Esophagus muscularis mucosa (tissue), 4 donors: ENCODE measurements at regions not wholly inside any gene's neighbourhood (a gene's known extent, or its start where the extent isn't known, plus 50 kb on each side); places are given as distances from the start of the nearest gene placed in this dataset.

Experiments
- DNase-seq: peaks from one replicate; pipeline ENCODE4 v3.0.0-alpha.2; 2017; ENCODE audit errors: extremely low spot score
- H3K27ac ChIP-seq, 4 donors: fragments of 200-600 bp; sonication (generic); replicated peaks in 1 of 4; 1 replicate in 3 of 4; 2 replicates in 1 of 4; pipeline ENCODE4 v1.5.1; 2016 to 2019; ENCODE audit warnings: mild to moderate bottlenecking in 1 of 4
- H3K27me3 ChIP-seq, 4 donors: fragments of 200-600 bp; sonication (generic); one replicate each; pipeline versions ENCODE4 v1.5.1 to v1.6.0; 2016 to 2019
- H3K36me3 ChIP-seq, 4 donors: fragments of 200-600 bp; sonication (generic); one replicate each; pipeline ENCODE4 v1.5.1; 2016 to 2019
- H3K4me1 ChIP-seq, 4 donors: fragments of 200-600 bp; sonication (generic); one replicate each; pipeline ENCODE4 v1.5.1; 2016 to 2019
- H3K4me3 ChIP-seq, 4 donors: fragments of 200-600 bp; sonication (generic); 1 replicate in 2 of 4; 2 replicates in 2 of 4; pipeline ENCODE4 v1.5.1; 2016 to 2019; ENCODE audit warnings: mild to moderate bottlenecking in 4 of 4, moderate library complexity in 1 of 4
- H3K9me3 ChIP-seq, 4 donors: fragments of 200-600 bp; sonication (generic); 1 replicate in 3 of 4; 2 replicates in 1 of 4; pipeline ENCODE4 v1.5.1; 2016 to 2019
- CTCF ChIP-seq, 3 experiments: fragments of 200-600 bp in 2 of 3; fragments of 450-650 bp in 1 of 3; sonication (generic) in 2 of 3; IDR thresholded peaks; one replicate each; pipeline ENCODE4 v1.5.1; 2017 to 2019; ENCODE audit warnings: antibody characterized with exemption in 3 of 3, mild to moderate bottlenecking in 2 of 3, moderate library complexity in 1 of 3
- EP300 ChIP-seq: sonication (generic); formaldehyde crosslinking; IDR thresholded peaks from one replicate; pipeline ENCODE4 v1.6.1; 2017; ENCODE audit warnings: antibody characterized with exemption
- POLR2A ChIP-seq: fragments of 450-650 bp; IDR thresholded peaks from one replicate; pipeline ENCODE4 v1.6.1; 2017; ENCODE audit warnings: antibody characterized with exemption, moderate library complexity, mild to moderate bottlenecking, low read depth
- POLR2AphosphoS5 ChIP-seq, 2 donors: sonication (generic); formaldehyde crosslinking; IDR thresholded peaks; one replicate each; pipeline ENCODE4 v1.6.1; 2017; ENCODE audit warnings: antibody characterized with exemption in 2 of 2
- WGBS: methylation state at CpG from one replicate; pipeline ENCODE4 v1.1.5; 2018; 5-methylcytosine and 5-hydroxymethylcytosine counted together
- intact Hi-C: fragments of 100-400 bp; cut with DNase I; formaldehyde crosslinking; loops from one replicate; pipeline ENCODE4 v1.15.1; 2023

DNA sequence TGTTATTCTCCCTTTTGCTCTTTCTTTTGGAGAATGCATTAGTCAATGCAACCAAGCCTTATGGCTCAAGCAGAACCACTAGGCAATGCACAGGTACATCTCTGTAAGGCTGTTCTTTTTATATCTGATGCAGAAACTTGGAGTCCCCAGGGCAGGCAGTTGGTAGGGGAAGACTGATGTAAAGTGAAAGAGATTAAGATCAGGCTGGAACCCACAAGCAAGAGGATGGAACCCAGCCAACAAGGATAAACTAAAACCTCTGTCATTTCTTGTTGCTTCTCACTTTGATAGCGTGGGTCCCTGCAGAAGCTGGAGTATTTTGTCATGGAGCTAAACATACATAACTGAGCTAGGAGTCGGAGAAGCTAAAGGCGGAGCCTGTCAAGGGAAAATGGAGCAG is 142.9 kb downstream of the GPAM start:
- peak; percentile 74 for DNase-seq
- peaks cover 0 to 5% (median 0%) of the 10 kb centered on the region in 4 donors for H3K9me3 ChIP-seq
- no peaks in the 10 kb centered on the region for H3K27me3 ChIP-seq
- 90% methylated on average over 3 of the region's 3 CpGs for WGBS
- no peak overlapping the region for H3K27ac ChIP-seq
- no peaks in the 10 kb centered on the region for H3K36me3 ChIP-seq
- no peak for TF ChIP-seq POLR2AphosphoS5 (IDR thresholded peaks at IDR 0.05)
- no peak for TF ChIP-seq CTCF (IDR thresholded peaks at IDR 0.05)
- TF ChIP-seq POLR2A: no peak
- no peak for TF ChIP-seq EP300
- intact Hi-C loops: no loop called here
- H3K4me1 ChIP-seq: no peaks in the 10 kb centered on the region
- no peak overlapping the region for H3K4me3 ChIP-seq

GRCh38 chr10:112045938-112046337 is 137.6 kb downstream of the GPAM start:
- DNase-seq: no peak
- WGBS: 36% methylated on average over 3 of the region's 3 CpGs

DNA sequence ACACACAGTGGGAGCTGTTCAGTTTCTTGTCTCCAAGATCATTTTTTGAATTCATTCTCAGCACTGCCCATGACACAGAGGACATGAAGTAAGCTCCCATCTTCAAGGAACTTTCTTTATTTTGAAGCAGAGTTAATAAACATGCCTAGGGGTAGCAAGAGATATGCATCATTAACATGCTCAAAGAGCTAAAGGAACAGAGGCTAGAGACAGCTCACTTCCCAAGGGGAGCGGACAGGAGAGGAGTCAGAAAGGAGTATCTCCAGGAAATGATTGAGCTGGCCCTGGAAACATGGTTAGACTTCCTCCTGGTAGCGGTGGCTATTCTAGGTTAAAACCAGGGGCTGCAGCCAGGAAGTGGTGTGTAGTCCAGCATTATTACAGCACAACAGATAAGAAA is 135.9 kb downstream of the GPAM start:
- TF ChIP-seq POLR2A: no peak
- TF ChIP-seq POLR2AphosphoS5 (IDR thresholded peaks at IDR 0.05): no peak
- TF ChIP-seq CTCF (IDR thresholded peaks at IDR 0.05): no peak
- TF ChIP-seq EP300: no peak
- no peaks in the 10 kb centered on the region for H3K4me1 ChIP-seq
- no peak overlapping the region for H3K27ac ChIP-seq
- H3K36me3 ChIP-seq: no peaks in the 10 kb centered on the region
- no peak for DNase-seq
- WGBS: 93% methylated on average over 1 of the region's 2 CpGs
- H3K27me3 ChIP-seq: no peaks in the 10 kb centered on the region
- intact Hi-C loops: no loop called here
- no peak overlapping the region for H3K4me3 ChIP-seq
- H3K9me3 ChIP-seq: no peaks in the 10 kb centered on the region

More at GRCh38 chr10:112045938-112046337, 137.6 kb downstream of the GPAM start:
- Histone ChIP-seq H3K9me3 (peaks cover 0 to 2% (median 0%) of the 10 kb centered on the region in 4 donors), H3K4me3 (no peak overlapping the region), H3K36me3 (no peaks in the 10 kb centered on the region), H3K27ac (no peak overlapping the region), H3K27me3 (no peaks in the 10 kb centered on the region), H3K4me1 (no peaks in the 10 kb centered on the region)
- TF ChIP-seq POLR2AphosphoS5 (IDR thresholded peaks at IDR 0.05): no peak
- TF ChIP-seq POLR2A: no peak
- TF ChIP-seq CTCF (IDR thresholded peaks at IDR 0.05): no peak
- TF ChIP-seq EP300: no peak
- intact Hi-C loops: no loop called here

DNA sequence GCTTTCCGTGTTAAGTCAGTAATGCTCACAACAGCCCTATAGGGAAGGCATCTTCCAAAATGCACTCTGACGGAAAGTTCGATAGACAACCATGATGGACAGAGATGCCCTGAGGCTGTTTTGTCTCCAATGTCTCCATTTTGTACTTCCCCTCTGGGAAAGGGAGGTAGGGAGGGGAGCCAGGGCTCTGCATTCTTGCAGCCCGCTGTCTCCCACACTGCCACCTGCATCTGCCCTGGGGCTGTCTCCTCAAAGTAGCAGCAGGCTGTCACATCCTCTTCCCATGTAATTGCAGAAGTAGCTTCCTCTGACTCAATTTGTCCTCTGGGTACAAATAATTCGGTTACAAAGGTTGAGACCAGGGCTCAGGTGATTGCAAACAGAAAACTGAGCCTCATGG is 131.4 kb downstream of the GPAM start:
- intact Hi-C loops: no loop called here
- no peaks in the 10 kb centered on the region for H3K4me1 ChIP-seq

More for the DNA sequence above, 131.4 kb downstream of the GPAM start:
- Histone ChIP-seq H3K36me3 (no peaks in the 10 kb centered on the region), H3K4me3 (no peak overlapping the region), H3K27ac (no peak overlapping the region), H3K27me3 (no peaks in the 10 kb centered on the region), H3K9me3 (no peaks in the 10 kb centered on the region)
- no peak for DNase-seq
- 82% methylated on average over 5 of the region's 5 CpGs for WGBS
- TF ChIP-seq CTCF (IDR thresholded peaks at IDR 0.05): no peak
